ENCODE measurements at regions not wholly inside any gene's neighbourhood (a gene's known extent, or its start where the extent isn't known, plus 50 kb on each side); places are given as distances from the start of the nearest gene placed in this dataset.

DNA sequence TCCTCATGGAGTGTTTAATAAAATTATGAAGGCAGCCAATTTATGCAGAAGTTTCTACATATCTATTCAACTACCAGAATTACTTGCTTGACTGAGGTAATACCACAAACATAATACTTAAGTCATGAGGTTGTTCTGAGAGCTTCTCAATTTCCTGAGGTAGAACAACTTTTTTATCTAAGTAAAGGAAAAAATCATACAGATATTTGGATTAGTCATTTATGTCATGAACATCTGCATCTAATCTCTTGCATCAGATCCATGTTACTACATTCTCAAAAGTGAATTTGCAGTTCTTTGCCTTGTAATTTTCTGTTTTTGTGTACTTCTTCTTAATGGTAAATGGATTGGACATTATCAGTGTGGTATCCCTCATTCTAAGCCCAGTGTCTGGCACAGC is 60.4 kb upstream of the RGMB start:
- H3K36me3 ChIP-seq = no peaks in the 10 kb centered on the region
- H3K4me3 ChIP-seq = no peak overlapping the region
- no peaks in the 10 kb centered on the region for H3K4me1 ChIP-seq
- intact Hi-C loops (cut with DNase I; ENCODE audit: low total_unique reads) = no loop called here
- H3K9me3 ChIP-seq = no peaks in the 10 kb centered on the region
- TF ChIP-seq, protein P1, sequence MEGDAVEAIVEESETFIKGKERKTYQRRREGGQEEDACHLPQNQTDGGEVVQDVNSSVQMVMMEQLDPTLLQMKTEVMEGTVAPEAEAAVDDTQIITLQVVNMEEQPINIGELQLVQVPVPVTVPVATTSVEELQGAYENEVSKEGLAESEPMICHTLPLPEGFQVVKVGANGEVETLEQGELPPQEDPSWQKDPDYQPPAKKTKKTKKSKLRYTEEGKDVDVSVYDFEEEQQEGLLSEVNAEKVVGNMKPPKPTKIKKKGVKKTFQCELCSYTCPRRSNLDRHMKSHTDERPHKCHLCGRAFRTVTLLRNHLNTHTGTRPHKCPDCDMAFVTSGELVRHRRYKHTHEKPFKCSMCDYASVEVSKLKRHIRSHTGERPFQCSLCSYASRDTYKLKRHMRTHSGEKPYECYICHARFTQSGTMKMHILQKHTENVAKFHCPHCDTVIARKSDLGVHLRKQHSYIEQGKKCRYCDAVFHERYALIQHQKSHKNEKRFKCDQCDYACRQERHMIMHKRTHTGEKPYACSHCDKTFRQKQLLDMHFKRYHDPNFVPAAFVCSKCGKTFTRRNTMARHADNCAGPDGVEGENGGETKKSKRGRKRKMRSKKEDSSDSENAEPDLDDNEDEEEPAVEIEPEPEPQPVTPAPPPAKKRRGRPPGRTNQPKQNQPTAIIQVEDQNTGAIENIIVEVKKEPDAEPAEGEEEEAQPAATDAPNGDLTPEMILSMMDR (IDR thresholded peaks at IDR 0.05) = no peak
- no peak for TF ChIP-seq POLR2AphosphoS5 (IDR thresholded peaks at IDR 0.05)
- TF ChIP-seq POLR2A (IDR thresholded peaks at IDR 0.05) = no peak
- DNase-seq (ENCODE audit: low spot score in 2 of 2) = no peak
- no peaks in the 10 kb centered on the region for H3K27me3 ChIP-seq
- no peak overlapping the region for H3K27ac ChIP-seq

DNA sequence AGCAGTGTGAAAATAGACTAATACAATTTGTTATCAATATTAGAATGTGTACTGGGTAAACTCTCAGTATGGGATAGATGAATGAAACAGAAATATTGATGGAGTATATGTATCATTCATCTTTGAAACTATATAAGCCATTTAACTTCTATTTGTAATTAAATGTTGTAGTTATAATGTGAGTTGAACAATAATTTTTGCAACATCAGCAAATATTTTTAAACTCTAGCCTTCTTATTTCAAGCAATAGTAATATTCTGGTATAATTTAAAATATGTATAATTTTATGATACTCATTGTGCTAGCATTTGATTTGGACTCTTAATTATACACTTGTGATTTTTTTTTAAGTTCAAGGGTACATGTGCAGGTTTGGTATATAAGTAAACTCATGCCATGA is 59.6 kb upstream of the RGMB start:
- H3K4me1 ChIP-seq = no peaks in the 10 kb centered on the region
- intact Hi-C loops (cut with DNase I; ENCODE audit: low total_unique reads) = no loop called here
- TF ChIP-seq POLR2AphosphoS5 (IDR thresholded peaks at IDR 0.05) (no peak), POLR2A (IDR thresholded peaks at IDR 0.05) (no peak)
- TF ChIP-seq, protein P1 (IDR thresholded peaks at IDR 0.05) = no peak

DNA sequence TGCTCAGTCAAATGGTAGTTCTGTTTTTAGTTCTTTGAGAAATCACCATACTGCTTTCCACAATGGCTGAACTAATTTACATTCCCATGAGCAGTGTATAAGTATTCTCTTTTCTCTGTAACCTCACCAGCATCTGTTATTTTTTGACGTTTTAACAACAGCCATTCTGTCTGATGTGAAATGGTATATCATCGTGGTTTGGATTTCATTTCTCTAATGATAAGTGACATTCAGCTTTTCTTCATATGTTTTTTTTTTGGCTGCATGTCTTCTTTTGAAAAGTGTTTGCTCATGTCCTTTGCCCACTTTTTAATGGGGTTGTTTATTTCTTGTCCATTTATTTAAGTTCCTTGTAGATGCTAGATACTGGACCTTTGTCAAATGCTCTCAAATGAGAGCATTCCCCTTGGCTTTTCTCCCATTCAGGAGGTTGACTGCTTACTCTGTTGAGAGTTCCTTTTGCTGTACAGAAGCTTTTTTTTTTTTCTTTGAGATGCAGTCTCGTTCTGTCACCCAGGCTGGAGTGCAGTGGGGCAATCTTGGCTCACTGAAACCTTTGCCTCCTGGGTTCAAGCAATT is 58.7 kb upstream of the RGMB start:
- TF ChIP-seq POLR2AphosphoS5 (IDR thresholded peaks at IDR 0.05) (no peak), POLR2A (IDR thresholded peaks at IDR 0.05) (no peak)
- TF ChIP-seq, protein P1 (IDR thresholded peaks at IDR 0.05) = no peak
- Histone ChIP-seq H3K4me1 (no peaks in the 10 kb centered on the region), H3K27ac (no peak overlapping the region), H3K27me3 (no peaks in the 10 kb centered on the region), H3K9me3 (no peaks in the 10 kb centered on the region), H3K36me3 (no peaks in the 10 kb centered on the region), H3K4me3 (no peak overlapping the region)
- DNase-seq (ENCODE audit: low spot score in 2 of 2) = no peak
- intact Hi-C loops (cut with DNase I; ENCODE audit: low total_unique reads) = no loop called here

More for the DNA sequence above, 59.6 kb upstream of the RGMB start:
- DNase-seq (ENCODE audit: low spot score in 2 of 2) = no peak
- H3K36me3 ChIP-seq = no peaks in the 10 kb centered on the region
- no peaks in the 10 kb centered on the region for H3K9me3 ChIP-seq
- no peaks in the 10 kb centered on the region for H3K27me3 ChIP-seq
- H3K4me3 ChIP-seq = no peak overlapping the region
- no peak overlapping the region for H3K27ac ChIP-seq

DNA sequence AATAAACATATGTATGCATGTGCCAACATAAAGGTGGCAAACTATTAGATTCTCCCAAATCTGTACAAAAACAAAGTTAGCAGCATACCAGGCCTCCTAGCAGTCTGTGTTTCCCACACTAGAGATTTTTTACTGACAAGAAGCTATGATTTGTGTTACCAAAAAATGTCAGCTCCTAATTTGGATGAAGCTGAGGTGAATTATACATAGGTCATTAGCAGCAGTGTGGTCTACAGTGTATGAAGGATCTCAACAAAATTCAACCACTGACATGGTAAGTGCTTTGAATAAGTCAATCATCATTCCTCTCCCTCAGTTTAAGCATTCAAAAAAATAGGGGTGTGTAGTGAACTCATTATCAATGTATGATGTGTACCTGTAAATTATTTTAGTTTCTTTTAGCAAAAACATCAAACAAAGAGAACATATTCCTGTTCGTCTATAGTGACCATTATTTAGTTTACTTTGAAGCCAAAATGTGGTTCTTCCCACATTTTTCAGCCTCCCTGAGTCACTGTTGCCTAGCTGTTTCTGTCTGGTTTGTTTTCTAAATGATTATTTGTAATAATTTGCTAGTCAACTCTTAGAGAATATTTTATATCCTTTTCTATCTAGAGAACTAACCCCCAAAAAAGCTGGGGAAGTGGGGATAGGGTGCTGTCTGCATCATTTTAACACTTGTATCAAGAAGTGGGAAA is 52.1 kb upstream of the RGMB start:
- H3K4me3 ChIP-seq = no peak overlapping the region
- intact Hi-C loops (cut with DNase I; ENCODE audit: low total_unique reads) = no loop called here
- no peaks in the 10 kb centered on the region for H3K36me3 ChIP-seq
- no peaks in the 10 kb centered on the region for H3K4me1 ChIP-seq
- no peak for DNase-seq (ENCODE audit: low spot score in 2 of 2)
- no peak overlapping the region for H3K27ac ChIP-seq
- H3K9me3 ChIP-seq = no peaks in the 10 kb centered on the region
- TF ChIP-seq, protein P1 (IDR thresholded peaks at IDR 0.05) = no peak
- TF ChIP-seq POLR2AphosphoS5 (IDR thresholded peaks at IDR 0.05) = no peak
- TF ChIP-seq POLR2A (IDR thresholded peaks at IDR 0.05) = no peak
- no peaks in the 10 kb centered on the region for H3K27me3 ChIP-seq

DNA sequence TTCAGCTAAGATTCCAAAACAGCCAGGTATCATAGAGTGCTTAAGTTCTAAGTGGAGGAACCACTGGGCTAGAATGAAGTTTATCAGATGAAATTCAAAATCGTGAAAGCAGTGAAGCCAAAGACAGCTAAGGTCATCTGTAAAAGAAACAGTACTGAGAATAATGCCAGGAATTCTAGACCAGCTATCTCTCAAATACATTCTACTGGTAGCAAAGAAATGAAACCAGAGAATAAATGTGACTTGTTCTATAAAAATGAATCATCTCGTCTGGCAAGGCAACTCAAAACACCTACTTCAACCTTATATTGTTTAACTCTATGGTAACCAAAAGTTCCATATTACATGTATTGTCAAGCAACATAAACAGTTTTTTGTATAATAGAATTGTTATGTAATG is 51.3 kb upstream of the RGMB start:
- DNase-seq (ENCODE audit: low spot score in 2 of 2) = no peak
- Histone ChIP-seq H3K4me3 (no peak overlapping the region), H3K27ac (no peak overlapping the region), H3K27me3 (no peaks in the 10 kb centered on the region), H3K9me3 (no peaks in the 10 kb centered on the region), H3K36me3 (no peaks in the 10 kb centered on the region), H3K4me1 (no peaks in the 10 kb centered on the region)
- TF ChIP-seq POLR2AphosphoS5 (IDR thresholded peaks at IDR 0.05) = no peak
- TF ChIP-seq POLR2A (IDR thresholded peaks at IDR 0.05) = no peak
- TF ChIP-seq, protein P1 (IDR thresholded peaks at IDR 0.05) = no peak
- intact Hi-C loops (cut with DNase I; ENCODE audit: low total_unique reads) = no loop called here
